Middle frontal gyrus (tissue), 1 donor: ENCODE measurements at regions not wholly inside any gene's neighbourhood (a gene's known extent, or its start where the extent isn't known, plus 50 kb on each side); places are given as distances from the start of the nearest gene placed in this dataset.

ENCODE experiments used
- DNase-seq: peaks from one replicate; pipeline ENCODE4 v3.0.0-alpha.2; 2015; ENCODE audit warnings: low spot score; ENCODE audit errors: extremely low spot score

- DNase-seq = no peak
Observed at GRCh38 chr14:35222324-35222723, 69.9 kb upstream of the PSMA6 start.

- DNase-seq = no peak
Observed at GRCh38 chr14:35222872-35223466, 69.2 kb upstream of the PSMA6 start.

GRCh38 chr14:35223927-35224326, 68.3 kb upstream of the PSMA6 start:
- DNase-seq = no peak

GRCh38 chr14:35224615-35225014, 67.6 kb upstream of the PSMA6 start:
- no peak for DNase-seq

- DNase-seq = no peak
Observed at GRCh38 chr14:35229084-35229791, 62.9 kb upstream of the PSMA6 start.

GRCh38 chr14:35229792-35230089, 62.4 kb upstream of the PSMA6 start:
- DNase-seq = no peak

- no peak for DNase-seq
Observed at GRCh38 chr14:35231207-35231760, 60.9 kb upstream of the PSMA6 start.

- no peak for DNase-seq
Observed at GRCh38 chr14:35234012-35234805, 58.0 kb upstream of the PSMA6 start.

GRCh38 chr14:35235840-35236239, 56.3 kb upstream of the PSMA6 start:
- DNase-seq = no peak

GRCh38 chr14:35236806-35237205, 55.4 kb upstream of the PSMA6 start:
- no peak for DNase-seq

GRCh38 chr14:35240231-35240630, 52.0 kb upstream of the PSMA6 start:
- DNase-seq = no peak
